HG03039 (cell line): ENCODE measurements at regions not wholly inside any gene's neighbourhood (a gene's known extent, or its start where the extent isn't known, plus 50 kb on each side); places are given as distances from the start of the nearest gene placed in this dataset.

Experiments
- ATAC-seq: cut with Tn5 transposase; IDR thresholded peaks from one replicate; pipeline ENCODE4 v1.9.1; 2021; ENCODE audit warnings: mild to moderate bottlenecking, moderate library complexity; ENCODE audit not compliant: unreplicated experiment

GRCh38 chr18:32621034-32621433, 150.4 kb upstream of the GAREM1 start:
- ATAC-seq = no peak

- ATAC-seq = no peak
Observed at GRCh38 chr18:32618546-32618945, 147.9 kb upstream of the GAREM1 start.

- ATAC-seq = no peak
Observed at GRCh38 chr18:32613821-32614220, 143.1 kb upstream of the GAREM1 start.

GRCh38 chr18:32612651-32613050, 142.0 kb upstream of the GAREM1 start:
- no peak for ATAC-seq

GRCh38 chr18:32610176-32610575, 139.5 kb upstream of the GAREM1 start:
- no peak for ATAC-seq

- ATAC-seq = no peak
Observed at GRCh38 chr18:32607816-32608215, 137.1 kb upstream of the GAREM1 start.

- ATAC-seq = peak; percentile 57
Observed at GRCh38 chr18:32598144-32598543, 127.5 kb upstream of the GAREM1 start.

GRCh38 chr18:32596501-32596900, 125.8 kb upstream of the GAREM1 start:
- ATAC-seq = no peak

GRCh38 chr18:32595832-32596231, 125.2 kb upstream of the GAREM1 start:
- no peak for ATAC-seq

GRCh38 chr18:32588191-32588590, 117.5 kb upstream of the GAREM1 start:
- ATAC-seq = no peak

- ATAC-seq = no peak
Observed at GRCh38 chr18:32583431-32583830, 112.7 kb upstream of the GAREM1 start.

- ATAC-seq = no peak
Observed at GRCh38 chr18:32582455-32582854, 111.8 kb upstream of the GAREM1 start.

GRCh38 chr18:32577561-32577960, 106.9 kb upstream of the GAREM1 start:
- no peak for ATAC-seq

- no peak for ATAC-seq
Observed at GRCh38 chr18:32576296-32576916, 105.7 kb upstream of the GAREM1 start.

GRCh38 chr18:32566960-32567359, 96.3 kb upstream of the GAREM1 start:
- ATAC-seq = no peak

- no peak for ATAC-seq
Observed at GRCh38 chr18:32553640-32554365, 83.1 kb upstream of the GAREM1 start.

GRCh38 chr18:32553174-32553573, 82.5 kb upstream of the GAREM1 start:
- no peak for ATAC-seq

- ATAC-seq = peak; percentile 83
Observed at GRCh38 chr18:32552421-32553030, 81.8 kb upstream of the GAREM1 start.

- ATAC-seq = no peak
Observed at GRCh38 chr18:32550963-32551362, 80.3 kb upstream of the GAREM1 start.

GRCh38 chr18:32549248-32550110, 78.8 kb upstream of the GAREM1 start:
- ATAC-seq = peak; percentile 68

GRCh38 chr18:32548688-32549087, 78.0 kb upstream of the GAREM1 start:
- ATAC-seq = no peak
